GM23338 (cell line): ENCODE measurements at regions not wholly inside any gene's neighbourhood (a gene's known extent, or its start where the extent isn't known, plus 50 kb on each side); places are given as distances from the start of the nearest gene placed in this dataset.

Experiments
- ATAC-seq: fragments of 200-7000 bp; cut with Tn5 transposase; 3 replicates; pipeline ENCODE4 v1.9.1; 2020
- DNase-seq: peaks from one replicate; pipeline ENCODE4 v3.0.0-alpha.2; 2015; ENCODE audit warnings: low spot score
- H2AFZ ChIP-seq: fragments of 200-600 bp; sonication (generic); 2 replicates; pipeline ENCODE4 v1.8.0; 2016; ENCODE audit warnings: antibody characterized with exemption, mild to moderate bottlenecking, moderate library complexity
- H3F3A ChIP-seq: fragments of 200-600 bp; sonication (generic); replicated peaks from 2 replicates; pipeline ENCODE4 v1.8.0; 2017; ENCODE audit warnings: antibody characterized with exemption, mixed run types, low read depth
- H3K27ac ChIP-seq: fragments of 200-600 bp; sonication (generic); 2 replicates; pipeline ENCODE4 v1.6.1; 2016; ENCODE audit warnings: low read depth
- H3K27me3 ChIP-seq: fragments of 200-600 bp; sonication (generic); 2 replicates; pipeline ENCODE4 v1.8.0; 2016; ENCODE audit warnings: mild to moderate bottlenecking, mixed run types, moderate library complexity; ENCODE audit not compliant: insufficient read depth
- H3K36me3 ChIP-seq: fragments of 200-600 bp; sonication (generic); 2 replicates; pipeline ENCODE4 v1.8.0; 2016; ENCODE audit warnings: mild to moderate bottlenecking; ENCODE audit not compliant: insufficient read depth
- H3K4me1 ChIP-seq: fragments of 200-600 bp; sonication (generic); 2 replicates; pipeline ENCODE4 v1.8.0; 2016; ENCODE audit warnings: mild to moderate bottlenecking, moderate library complexity; ENCODE audit not compliant: insufficient read depth
- H3K4me2 ChIP-seq: fragments of 200-600 bp; sonication (generic); 2 replicates; pipeline ENCODE4 v1.7.1; 2017; ENCODE audit warnings: mixed run types
- H3K4me3 ChIP-seq: fragments of 200-600 bp; sonication (generic); 2 replicates; pipeline ENCODE4 v1.6.1; 2016; ENCODE audit warnings: mixed run types
- H3K79me2 ChIP-seq: fragments of 200-600 bp; sonication (generic); replicated peaks from 2 replicates; pipeline ENCODE4 v1.8.0; 2017; ENCODE audit warnings: mild to moderate bottlenecking; ENCODE audit not compliant: insufficient read depth
- H3K9me2 ChIP-seq: fragments of 200-600 bp; sonication (generic); 2 replicates; pipeline ENCODE4 v1.8.0; 2017; ENCODE audit not compliant: insufficient read depth
- H4K20me1 ChIP-seq: fragments of 200-600 bp; sonication (generic); replicated peaks from 2 replicates; pipeline ENCODE4 v1.8.0; 2017; ENCODE audit warnings: mild to moderate bottlenecking; ENCODE audit not compliant: insufficient read depth
- H3K27ac Mint-ChIP-seq: 2 replicates; pipeline ENCODE4 v1.8.0; 2020; ENCODE audit warnings: inconsistent platforms, mild to moderate bottlenecking, moderate library complexity, mixed read lengths
- H3K27me3 Mint-ChIP-seq: 3 replicates; pipeline ENCODE4 v1.8.0; 2022; ENCODE audit warnings: low read depth, mild to moderate bottlenecking, moderate library complexity, mixed read lengths, inconsistent platforms; ENCODE audit not compliant: insufficient read depth, poor library complexity
- H3K36me3 Mint-ChIP-seq: 3 replicates; pipeline ENCODE4 v1.8.0; 2021; ENCODE audit warnings: low read depth, mild to moderate bottlenecking, inconsistent platforms, moderate library complexity, mixed read lengths
- H3K4me1 Mint-ChIP-seq: 3 replicates; pipeline ENCODE4 v1.8.0; 2020; ENCODE audit warnings: mild to moderate bottlenecking, inconsistent platforms, mixed read lengths
- H3K4me3 Mint-ChIP-seq: 3 replicates; pipeline ENCODE4 v1.8.0; 2021; ENCODE audit warnings: moderate library complexity, mild to moderate bottlenecking, inconsistent platforms, mixed read lengths
- H3K9me3 Mint-ChIP-seq: 3 replicates; pipeline ENCODE4 v1.8.0; 2020; ENCODE audit warnings: moderate library complexity, mild to moderate bottlenecking, inconsistent platforms, mixed read lengths
- CREB1 ChIP-seq: fragments of 250-450 bp; sonication (Bioruptor Pico); IDR thresholded peaks from 2 replicates; pipeline ENCODE4 v1.5.0; 2020; ENCODE audit warnings: low read depth, mild to moderate bottlenecking, moderate library complexity
- EZH2 ChIP-seq: fragments of 200-600 bp; sonication (generic); IDR thresholded peaks from one replicate; pipeline ENCODE4 v1.8.0; 2017; ENCODE audit warnings: antibody characterized with exemption, mild to moderate bottlenecking, low read depth; ENCODE audit not compliant: unreplicated experiment
- EZH2phosphoT487 ChIP-seq: fragments of 200-600 bp; sonication (generic); IDR thresholded peaks from one replicate; pipeline ENCODE4 v1.8.1; 2018; ENCODE audit warnings: antibody characterized with exemption; ENCODE audit not compliant: unreplicated experiment
- JUNB ChIP-seq: IDR thresholded peaks from one replicate; pipeline ENCODE4 v1.6.1; 2016; ENCODE audit warnings: antibody characterized with exemption; ENCODE audit not compliant: unreplicated experiment
- NANOG ChIP-seq: IDR thresholded peaks from 2 replicates; pipeline ENCODE4 v1.6.1; 2016; ENCODE audit warnings: antibody characterized with exemption, borderline replicate concordance
- POLR2AphosphoS5 ChIP-seq: IDR thresholded peaks from 2 replicates; pipeline ENCODE4 v1.6.1; 2016; ENCODE audit warnings: antibody characterized with exemption, low read depth
- STAT1 ChIP-seq: IDR thresholded peaks from one replicate; pipeline ENCODE4 v1.6.1; 2016; ENCODE audit warnings: antibody characterized with exemption; ENCODE audit not compliant: unreplicated experiment
- ZNF114 ChIP-seq: fragments of 250-450 bp; sonication (Bioruptor Pico); IDR thresholded peaks from 2 replicates; pipeline ENCODE4 v1.5.0; 2020; ENCODE audit warnings: mild to moderate bottlenecking, moderate library complexity
- ZNF331 ChIP-seq: fragments of 250-450 bp; sonication (Bioruptor Pico); IDR thresholded peaks from 2 replicates; pipeline ENCODE4 v1.5.0; 2020; ENCODE audit warnings: low read depth, mild to moderate bottlenecking, moderate library complexity
- ZNF462 ChIP-seq: fragments of 250-450 bp; sonication (Bioruptor Pico); IDR thresholded peaks from 2 replicates; pipeline ENCODE4 v1.5.0; 2020; ENCODE audit warnings: mild to moderate bottlenecking, moderate library complexity
- TF ChIP-seq, protein P1 (sequence below), 2 experiments: fragments of 200-600 bp in 1 of 2; sonication (generic) in 1 of 2; conservative IDR thresholded peaks; 2 replicates each; pipeline versions ENCODE4 v1.5.1 to v1.6.1; 2016 to 2017; ENCODE audit warnings: antibody characterized with exemption in 2 of 2, low read depth in 2 of 2, mild to moderate bottlenecking in 2 of 2, moderate library complexity in 1 of 2
- TF ChIP-seq, protein P2 (sequence below): IDR thresholded peaks from one replicate; pipeline ENCODE4 v1.6.1; 2018; ENCODE audit warnings: antibody characterized with exemption; ENCODE audit not compliant: unreplicated experiment
- TF ChIP-seq, protein P3 (sequence below): IDR thresholded peaks from 2 replicates; pipeline ENCODE4 v1.6.1; 2016; ENCODE audit warnings: antibody characterized with exemption

DNA sequence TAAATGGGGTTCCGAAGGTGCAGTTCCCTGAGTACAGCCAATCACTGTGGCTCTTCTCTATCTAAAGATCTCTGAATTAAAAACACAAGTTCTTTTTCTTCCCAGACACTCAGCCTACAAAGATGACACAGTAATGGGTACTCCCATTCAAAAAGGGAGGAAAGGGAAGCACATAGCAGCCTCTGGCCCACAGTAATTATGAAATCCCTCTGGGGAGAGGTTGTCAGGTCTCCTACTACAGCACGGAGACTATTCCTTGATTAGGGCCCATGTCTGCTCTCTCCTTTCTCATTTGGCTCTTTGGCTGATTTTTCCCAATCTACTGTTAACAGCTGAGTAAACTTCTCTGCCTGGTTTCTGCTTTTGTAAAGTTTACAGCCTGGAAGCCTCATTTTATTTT, 62.0 kb upstream of the RANBP3L start:
- Histone ChIP-seq H3K27me3 (no peaks in the 10 kb centered on the region), H3K36me3 (no peaks in the 10 kb centered on the region), H3K4me1 (no peaks in the 10 kb centered on the region), H3K79me2 (no peaks in the 10 kb centered on the region), H2AFZ (no peak overlapping the region), H3K27ac (no peak overlapping the region), H3K4me2 (no peak overlapping the region), H4K20me1 (no peaks in the 10 kb centered on the region), H3F3A (no peaks in the 10 kb centered on the region), H3K9me2 (no peaks in the 10 kb centered on the region), H3K4me3 (no peak overlapping the region)
- Mint-ChIP-seq H3K27me3 (peaks cover 1% of the 10 kb centered on the region), H3K9me3 (no peaks in the 10 kb centered on the region), H3K36me3 (no peaks in the 10 kb centered on the region), H3K4me1 (peaks cover 12% of the 10 kb centered on the region; the same call in 1 of the 3 replicates), H3K4me3 (no peak overlapping the region), H3K27ac (no peak overlapping the region)
- no peak for ATAC-seq
- TF ChIP-seq POLR2AphosphoS5 = no peak
- TF ChIP-seq NANOG = no peak
- TF ChIP-seq, protein P1, sequence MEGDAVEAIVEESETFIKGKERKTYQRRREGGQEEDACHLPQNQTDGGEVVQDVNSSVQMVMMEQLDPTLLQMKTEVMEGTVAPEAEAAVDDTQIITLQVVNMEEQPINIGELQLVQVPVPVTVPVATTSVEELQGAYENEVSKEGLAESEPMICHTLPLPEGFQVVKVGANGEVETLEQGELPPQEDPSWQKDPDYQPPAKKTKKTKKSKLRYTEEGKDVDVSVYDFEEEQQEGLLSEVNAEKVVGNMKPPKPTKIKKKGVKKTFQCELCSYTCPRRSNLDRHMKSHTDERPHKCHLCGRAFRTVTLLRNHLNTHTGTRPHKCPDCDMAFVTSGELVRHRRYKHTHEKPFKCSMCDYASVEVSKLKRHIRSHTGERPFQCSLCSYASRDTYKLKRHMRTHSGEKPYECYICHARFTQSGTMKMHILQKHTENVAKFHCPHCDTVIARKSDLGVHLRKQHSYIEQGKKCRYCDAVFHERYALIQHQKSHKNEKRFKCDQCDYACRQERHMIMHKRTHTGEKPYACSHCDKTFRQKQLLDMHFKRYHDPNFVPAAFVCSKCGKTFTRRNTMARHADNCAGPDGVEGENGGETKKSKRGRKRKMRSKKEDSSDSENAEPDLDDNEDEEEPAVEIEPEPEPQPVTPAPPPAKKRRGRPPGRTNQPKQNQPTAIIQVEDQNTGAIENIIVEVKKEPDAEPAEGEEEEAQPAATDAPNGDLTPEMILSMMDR (conservative IDR thresholded peaks at IDR 0.05; ENCODE audit: low read depth in 2 of 2) = no peak
- no peak for TF ChIP-seq EZH2phosphoT487
- no peak for TF ChIP-seq EZH2
- TF ChIP-seq ZNF331 (CRISPR knock-in tag) = no peak
- TF ChIP-seq JUNB = no peak
- TF ChIP-seq STAT1 = no peak
- TF ChIP-seq, protein P2, sequence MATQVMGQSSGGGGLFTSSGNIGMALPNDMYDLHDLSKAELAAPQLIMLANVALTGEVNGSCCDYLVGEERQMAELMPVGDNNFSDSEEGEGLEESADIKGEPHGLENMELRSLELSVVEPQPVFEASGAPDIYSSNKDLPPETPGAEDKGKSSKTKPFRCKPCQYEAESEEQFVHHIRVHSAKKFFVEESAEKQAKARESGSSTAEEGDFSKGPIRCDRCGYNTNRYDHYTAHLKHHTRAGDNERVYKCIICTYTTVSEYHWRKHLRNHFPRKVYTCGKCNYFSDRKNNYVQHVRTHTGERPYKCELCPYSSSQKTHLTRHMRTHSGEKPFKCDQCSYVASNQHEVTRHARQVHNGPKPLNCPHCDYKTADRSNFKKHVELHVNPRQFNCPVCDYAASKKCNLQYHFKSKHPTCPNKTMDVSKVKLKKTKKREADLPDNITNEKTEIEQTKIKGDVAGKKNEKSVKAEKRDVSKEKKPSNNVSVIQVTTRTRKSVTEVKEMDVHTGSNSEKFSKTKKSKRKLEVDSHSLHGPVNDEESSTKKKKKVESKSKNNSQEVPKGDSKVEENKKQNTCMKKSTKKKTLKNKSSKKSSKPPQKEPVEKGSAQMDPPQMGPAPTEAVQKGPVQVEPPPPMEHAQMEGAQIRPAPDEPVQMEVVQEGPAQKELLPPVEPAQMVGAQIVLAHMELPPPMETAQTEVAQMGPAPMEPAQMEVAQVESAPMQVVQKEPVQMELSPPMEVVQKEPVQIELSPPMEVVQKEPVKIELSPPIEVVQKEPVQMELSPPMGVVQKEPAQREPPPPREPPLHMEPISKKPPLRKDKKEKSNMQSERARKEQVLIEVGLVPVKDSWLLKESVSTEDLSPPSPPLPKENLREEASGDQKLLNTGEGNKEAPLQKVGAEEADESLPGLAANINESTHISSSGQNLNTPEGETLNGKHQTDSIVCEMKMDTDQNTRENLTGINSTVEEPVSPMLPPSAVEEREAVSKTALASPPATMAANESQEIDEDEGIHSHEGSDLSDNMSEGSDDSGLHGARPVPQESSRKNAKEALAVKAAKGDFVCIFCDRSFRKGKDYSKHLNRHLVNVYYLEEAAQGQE = no peak
- TF ChIP-seq, protein P3, sequence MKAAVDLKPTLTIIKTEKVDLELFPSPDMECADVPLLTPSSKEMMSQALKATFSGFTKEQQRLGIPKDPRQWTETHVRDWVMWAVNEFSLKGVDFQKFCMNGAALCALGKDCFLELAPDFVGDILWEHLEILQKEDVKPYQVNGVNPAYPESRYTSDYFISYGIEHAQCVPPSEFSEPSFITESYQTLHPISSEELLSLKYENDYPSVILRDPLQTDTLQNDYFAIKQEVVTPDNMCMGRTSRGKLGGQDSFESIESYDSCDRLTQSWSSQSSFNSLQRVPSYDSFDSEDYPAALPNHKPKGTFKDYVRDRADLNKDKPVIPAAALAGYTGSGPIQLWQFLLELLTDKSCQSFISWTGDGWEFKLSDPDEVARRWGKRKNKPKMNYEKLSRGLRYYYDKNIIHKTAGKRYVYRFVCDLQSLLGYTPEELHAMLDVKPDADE = no peak
- no peak for TF ChIP-seq ZNF462 (CRISPR knock-in tag)
- TF ChIP-seq CREB1 (CRISPR knock-in tag) = no peak
- TF ChIP-seq ZNF114 = no peak
- DNase-seq = no peak
